GM19468 (cell line): ENCODE measurements at regions not wholly inside any gene's neighbourhood (a gene's known extent, or its start where the extent isn't known, plus 50 kb on each side); places are given as distances from the start of the nearest gene placed in this dataset.
A peak's percentile ranks its signal among the peaks of the same experiment; 100 is the strongest.

Experiments used
- ATAC-seq: cut with Tn5 transposase; IDR thresholded peaks from one replicate; pipeline ENCODE4 v1.9.1; 2021; ENCODE audit warnings: mild to moderate bottlenecking, moderate library complexity, moderate number of reproducible peaks; ENCODE audit not compliant: unreplicated experiment; ENCODE audit errors: extremely low read depth

DNA sequence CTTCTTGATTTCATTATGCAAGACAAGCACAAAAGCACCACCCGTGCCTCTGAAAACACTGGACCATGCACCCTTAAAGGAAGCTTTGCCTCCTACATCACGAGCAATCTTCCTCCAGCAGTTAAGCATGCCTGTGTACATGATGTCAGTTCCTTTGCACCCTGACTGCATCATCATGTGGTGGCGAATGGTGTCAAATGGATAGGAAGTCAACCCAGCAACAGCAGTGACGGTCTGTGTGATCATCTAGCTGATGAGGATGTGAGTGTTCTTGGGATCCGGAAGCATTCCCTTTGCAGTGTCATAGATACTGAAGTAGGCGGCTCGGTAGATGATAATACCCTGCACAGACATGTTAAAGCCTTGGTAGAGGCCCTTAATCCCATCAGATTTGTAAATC is 240.7 kb upstream of the FAM98A start:
- no peak for ATAC-seq

DNA sequence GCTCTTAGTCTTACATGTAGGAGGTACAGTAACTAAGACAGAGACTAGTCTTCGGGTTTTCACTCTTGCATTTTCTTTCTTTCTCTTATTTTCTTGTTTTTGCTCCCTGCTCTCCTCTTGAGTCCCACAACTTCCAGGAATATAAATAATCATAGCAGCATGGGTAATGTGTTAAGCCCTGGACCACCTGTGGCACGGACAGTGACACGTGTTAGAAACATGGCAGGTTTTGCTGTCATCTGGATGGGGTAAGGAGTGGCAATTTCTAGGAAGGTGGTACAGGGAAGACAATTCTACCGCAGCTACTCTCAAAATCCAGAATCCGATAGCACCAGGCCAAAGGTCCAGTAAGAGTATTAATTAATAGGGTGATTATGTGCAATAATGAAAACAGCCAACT is 237.5 kb upstream of the FAM98A start:
- no peak for ATAC-seq

DNA sequence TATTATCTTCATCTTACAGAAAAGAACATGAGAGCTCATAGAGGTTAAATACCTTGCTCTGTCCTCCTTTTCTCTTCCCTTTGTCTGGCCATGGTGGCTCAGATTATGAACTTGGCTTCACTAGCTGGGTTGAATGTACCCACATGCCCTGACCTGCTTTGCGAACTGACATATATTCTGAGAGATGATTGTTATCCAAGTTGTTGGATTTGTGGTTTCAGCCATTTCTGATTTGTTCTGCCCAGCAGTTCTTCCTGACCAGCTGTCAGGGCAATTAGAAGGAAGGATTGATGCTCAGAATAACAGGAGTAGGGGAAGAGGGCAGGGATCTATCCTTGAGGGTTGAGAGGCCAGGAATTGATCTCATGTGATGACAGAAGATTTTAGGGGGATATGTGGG is 236.8 kb upstream of the FAM98A start:
- ATAC-seq = no peak

DNA sequence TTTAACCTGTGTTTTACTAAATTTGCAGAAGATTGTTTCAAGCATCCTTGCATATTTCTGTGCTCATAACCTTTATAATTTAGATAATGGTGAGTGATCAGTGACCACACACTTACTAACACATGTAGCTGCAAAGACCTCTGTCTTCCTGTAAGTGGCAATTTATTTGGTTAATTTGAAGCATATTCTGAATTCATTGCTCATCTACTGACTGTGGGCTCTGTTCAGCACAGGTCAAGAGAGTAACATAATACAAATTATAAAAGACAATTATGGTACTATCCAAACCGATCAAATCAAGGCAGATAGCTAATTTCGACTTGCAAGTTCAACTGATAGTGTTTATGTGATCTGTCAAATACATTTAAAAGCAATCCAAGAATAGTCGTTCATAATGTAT is 223.9 kb upstream of the FAM98A start:
- ATAC-seq = no peak

DNA sequence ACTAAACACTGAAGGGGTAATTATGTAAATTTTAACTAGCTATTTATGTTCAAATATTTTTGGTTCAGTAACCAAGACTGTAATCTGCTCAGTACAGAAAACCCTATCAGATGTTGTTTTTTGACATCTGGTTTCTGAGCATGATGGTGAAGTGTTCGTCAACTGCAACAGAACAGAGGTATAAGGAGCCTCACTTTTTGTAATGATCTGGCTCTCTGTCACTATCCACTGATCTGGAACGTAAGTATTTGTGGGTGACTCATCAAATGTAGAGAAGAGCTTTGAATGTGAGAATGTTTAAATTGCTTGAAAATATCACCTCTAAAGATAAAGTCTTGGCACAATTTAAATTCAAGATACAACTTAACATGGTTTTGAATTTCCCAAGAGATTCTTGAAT is 213.6 kb upstream of the FAM98A start:
- ATAC-seq = no peak

DNA sequence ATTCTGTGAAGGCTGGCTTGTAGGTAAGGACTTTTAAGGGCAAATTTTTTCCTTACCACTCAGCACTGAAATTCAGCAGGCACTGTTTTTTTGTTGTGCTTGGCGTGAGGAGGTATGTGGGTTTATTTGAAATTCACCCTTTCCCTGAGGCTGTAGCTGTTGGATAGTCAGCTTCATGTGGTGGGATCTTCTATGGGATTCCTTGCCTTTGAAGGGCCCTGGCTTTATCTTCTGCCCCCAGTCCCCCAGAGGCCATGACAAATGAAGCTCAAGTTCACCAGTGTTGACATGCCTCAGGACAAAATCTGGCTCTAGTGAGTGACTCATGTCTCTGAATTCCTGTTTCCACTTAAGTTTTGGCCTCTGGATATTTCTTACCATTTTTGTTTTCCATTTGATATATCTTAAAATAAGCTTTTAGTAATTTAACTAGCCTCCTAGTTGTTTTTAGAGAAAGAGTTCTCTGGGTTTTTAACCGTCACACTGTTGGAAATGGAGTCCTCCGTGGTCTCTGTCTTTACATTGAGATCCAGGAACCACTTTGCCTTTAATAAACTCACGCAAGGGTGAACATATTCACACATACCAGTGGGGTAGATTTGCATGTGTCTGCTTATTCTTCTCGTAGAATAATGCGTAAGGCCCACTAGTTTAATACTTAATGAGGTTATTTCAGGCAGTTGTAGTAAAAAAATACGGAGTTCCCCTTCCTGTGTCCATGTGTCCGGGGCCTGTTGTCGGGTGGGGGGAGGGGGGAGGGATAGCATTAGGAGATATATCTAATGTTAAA is 211.1 kb upstream of the FAM98A start:
- ATAC-seq = no peak

DNA sequence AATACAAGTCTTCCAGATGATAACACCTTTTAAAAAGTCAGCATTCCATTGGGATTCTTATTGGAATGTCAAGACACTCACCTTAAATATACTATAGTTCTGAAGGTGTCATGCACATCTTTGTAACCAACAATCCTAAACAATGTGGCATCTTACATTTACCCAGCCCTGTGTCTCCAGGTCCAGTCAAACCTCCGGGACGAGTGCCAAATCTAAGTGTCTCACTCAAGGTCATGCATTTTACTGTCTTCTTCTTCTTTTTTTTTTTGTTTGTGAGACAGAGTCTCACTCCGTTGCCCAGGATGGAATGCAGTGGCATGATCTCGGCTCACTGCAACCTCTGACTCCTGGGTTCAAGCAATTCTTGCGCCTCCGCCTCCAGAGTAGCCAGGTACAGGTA is 206.9 kb upstream of the FAM98A start:
- ATAC-seq = no peak

DNA sequence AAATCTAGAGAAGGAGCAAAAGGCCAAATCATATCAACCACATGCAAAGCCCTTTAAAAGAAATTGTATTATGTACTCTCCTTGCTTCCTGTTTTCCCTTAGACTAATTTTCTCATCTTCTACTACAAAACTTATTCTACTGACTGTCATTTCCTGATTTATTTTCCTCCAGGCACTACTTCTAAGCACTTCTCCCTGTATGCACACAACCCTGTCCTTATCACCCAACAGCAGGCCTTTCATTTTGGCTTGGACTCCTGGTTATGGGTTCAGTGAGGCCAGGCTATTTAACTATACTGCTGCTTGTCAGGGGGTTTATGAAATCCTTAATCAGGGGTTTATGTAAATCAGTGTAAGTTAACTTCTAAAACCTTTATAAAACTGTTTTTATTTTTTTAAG is 205.1 kb upstream of the FAM98A start:
- no peak for ATAC-seq

DNA sequence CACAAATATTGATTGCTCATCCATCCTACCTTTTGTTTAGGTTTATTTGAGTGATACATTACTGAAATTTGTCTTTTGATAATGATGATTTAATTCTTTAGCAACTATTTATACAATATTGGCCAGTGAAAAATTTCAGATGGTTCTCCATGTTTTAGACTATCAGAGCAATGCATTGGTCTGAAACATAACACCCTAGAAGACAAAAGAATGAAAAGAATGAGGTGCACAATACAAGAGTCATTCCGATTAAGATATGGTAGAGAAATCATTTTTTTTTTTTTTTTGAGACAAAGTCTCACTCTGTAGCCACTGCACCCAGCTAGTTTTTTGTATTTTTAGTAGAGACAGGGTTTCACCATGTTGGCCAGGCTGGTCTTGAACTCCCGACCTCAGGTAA is 197.4 kb upstream of the FAM98A start:
- ATAC-seq = no peak

DNA sequence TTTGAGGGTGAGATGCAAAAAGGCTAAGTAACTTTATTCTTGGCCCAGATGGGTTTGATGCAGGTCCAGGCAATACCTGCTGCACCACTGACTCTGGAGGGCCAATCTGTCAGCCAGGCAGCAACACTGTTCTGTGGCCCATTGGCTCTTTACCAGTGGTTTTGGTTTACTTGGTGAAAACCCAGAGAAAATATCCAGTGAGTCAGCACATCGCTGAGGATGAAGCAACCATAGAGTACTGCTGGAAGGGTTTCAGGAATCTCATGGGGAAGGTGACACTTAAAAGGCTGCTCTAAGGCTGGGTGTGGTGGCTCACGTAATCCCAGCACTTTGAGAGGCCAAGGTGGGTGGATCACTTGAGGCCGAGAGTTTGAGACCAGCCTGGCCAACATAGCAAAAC is 192.5 kb upstream of the FAM98A start:
- ATAC-seq = no peak

DNA sequence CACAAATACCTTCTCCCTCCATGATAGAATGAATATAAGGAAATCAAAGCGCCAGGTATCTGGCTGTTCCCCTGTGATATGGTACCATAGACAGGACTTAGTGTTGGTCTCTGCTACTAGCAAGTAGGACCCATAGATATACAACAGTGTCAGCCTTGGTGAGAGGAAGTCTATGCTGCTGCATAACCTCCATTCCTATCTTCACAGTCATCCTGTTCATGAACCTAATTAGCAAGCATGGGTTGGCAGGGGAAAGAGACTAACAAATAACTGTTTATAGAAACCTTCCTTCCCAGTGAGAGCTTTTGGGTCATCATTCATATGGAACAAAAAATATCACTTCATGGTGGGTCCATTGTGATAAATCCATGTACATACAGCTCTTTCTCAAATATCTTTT is 188.9 kb upstream of the FAM98A start:
- no peak for ATAC-seq

DNA sequence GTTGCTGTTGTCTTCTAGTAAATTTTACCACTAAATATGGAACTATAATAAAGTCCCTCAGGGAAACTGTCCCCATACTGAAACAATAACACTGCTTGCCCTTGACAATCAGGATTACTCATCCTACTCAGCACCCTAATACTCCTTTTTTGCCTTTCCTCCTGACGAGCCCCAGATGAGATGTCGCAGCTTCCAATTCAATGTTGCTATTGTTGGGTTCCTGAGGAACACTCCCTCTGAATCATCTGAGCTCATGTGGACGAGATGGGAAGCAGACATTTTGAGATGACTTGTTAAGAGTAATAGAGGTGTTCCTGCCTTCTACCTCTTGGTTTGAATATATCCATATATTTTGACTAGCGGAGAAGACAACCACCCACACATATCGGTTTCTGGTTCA is 187.8 kb upstream of the FAM98A start:
- ATAC-seq = no peak

DNA sequence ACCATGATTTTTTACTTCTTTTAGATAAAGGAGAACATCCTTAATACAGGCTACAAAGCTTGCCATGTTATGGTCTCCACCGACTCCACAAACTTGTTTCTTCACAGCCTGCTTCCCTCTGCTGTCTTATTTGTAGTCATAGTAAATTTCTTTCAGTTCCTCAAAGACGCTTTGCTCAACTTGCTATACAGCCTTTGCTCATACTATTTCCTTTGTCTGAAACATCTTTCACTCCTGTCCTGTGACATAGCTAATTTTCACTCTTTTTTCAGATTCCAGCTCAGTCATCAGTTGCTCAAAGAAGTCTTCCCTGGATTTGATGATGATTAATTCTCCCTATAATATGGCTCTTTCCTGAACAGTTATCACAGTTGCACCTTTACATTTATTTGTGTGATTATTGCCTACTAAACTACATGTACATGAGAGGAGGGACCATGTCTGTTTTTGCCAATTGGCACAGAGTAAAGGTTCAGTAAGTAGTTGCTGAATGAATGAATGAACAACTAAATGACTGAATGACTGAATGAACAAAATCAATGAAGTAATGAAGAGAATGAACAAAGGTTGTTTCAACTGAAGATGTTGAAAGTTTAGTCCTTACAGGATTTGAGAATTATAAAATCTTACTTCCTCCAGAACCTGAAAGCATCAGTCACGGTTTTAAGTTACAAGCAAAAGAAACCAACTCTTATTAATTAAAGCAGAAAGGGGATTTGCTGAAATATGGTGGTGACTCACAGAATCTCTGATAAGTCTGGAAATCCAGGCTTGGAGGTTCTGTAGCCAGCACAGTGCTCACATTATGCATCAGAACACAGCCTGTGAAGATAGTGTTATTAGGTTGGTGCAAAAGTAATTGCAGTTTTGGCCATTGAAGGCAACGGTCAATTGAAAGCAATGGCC is 186.4 kb upstream of the FAM98A start:
- peak; percentile 86 for ATAC-seq

DNA sequence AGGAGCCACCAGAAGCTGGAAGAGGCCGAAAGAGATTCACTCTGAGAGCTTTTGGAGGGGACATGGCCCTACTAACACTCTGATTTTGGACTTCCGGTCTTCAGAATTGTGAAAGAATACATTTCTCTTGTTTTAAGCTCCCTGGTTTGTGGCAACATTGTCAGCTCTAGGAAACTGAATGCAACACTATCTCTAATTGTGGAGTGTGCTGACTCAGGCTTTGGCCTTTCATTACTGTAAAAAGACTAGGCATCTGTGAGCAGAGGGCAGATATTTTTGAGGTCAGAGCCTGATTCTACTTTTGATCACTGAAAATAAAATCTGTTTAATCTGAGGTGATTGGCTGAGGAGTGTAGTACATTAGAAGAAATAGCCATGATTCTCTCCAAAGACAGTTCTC is 185.4 kb upstream of the FAM98A start:
- no peak for ATAC-seq

DNA sequence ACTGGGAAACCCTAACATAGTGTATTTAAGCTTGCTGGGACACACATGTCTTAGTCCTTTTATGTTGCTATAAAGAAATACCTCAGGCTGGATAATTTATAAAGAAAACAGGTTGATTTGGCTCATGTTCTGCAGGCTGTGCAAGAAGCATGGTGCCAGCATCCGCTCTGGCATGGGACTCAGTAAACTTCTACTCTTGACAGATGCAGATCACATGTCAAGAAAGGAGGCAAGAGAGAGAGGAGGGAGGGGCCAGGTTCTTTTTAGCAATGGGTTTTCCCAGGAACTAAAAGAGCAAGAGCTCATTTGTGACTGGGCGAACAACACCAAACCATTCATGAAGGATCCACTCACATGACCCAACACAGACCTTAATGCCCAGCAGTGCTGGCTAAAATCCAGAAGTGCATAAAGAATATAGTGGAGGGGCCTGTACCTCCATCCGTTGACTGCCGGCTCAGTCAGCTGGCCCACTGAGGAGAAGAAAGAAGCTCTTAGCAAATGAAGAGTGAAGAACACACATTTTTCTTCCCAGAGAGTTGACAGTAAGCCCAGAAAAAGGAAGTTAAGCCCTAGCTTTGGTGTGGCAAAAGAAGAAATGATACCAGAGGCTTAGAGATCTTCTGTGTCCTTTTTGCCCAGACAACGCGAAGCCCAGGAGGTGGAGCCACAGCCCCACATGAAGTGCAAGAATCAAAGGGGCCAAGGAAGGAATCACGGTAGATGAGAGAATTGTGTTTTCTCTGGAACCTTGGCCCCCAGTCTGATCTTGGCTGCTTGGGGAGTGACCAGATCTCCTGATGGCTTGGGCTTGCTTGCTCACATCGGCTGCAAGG is 183.5 kb upstream of the FAM98A start:
- no peak for ATAC-seq

DNA sequence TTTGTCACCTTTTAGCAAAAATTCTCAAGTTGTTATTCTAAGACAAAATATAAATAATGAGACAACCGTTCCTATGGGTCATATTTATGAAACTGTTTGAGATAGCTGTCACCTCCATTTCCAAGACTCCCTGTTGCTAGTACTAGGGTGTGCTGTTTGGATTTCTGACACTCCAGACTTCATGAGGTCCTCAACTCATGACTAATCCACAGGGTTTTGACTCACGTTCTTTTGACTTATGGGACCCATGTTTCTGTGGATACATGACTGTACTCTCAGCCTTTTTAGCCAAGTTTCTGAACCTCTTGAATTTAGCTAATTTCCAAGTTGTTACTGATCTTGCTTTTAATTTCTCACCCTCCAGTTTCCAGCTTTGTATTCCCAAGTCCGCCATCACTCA is 178.7 kb upstream of the FAM98A start:
- ATAC-seq = no peak

DNA sequence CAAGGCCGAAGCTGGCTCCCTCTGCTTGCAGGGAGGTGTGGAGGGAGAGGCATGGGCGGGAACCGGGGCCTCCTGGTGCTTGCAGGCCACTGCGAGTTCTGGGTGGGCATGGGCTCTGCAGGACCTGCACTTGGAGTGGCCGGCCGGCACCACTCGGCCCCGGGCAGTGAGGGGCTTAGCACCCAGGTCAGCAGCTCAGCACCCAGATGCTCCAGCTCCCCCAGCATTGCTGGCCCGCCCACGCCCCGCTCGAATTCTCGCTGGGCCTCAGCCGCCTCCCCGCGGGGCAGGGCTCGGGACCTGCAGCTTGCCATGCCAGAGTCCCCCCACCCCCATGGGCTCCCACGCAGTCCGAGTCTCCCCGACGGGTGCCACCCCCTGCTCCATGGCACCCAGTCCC is 176.2 kb upstream of the FAM98A start:
- no peak for ATAC-seq

DNA sequence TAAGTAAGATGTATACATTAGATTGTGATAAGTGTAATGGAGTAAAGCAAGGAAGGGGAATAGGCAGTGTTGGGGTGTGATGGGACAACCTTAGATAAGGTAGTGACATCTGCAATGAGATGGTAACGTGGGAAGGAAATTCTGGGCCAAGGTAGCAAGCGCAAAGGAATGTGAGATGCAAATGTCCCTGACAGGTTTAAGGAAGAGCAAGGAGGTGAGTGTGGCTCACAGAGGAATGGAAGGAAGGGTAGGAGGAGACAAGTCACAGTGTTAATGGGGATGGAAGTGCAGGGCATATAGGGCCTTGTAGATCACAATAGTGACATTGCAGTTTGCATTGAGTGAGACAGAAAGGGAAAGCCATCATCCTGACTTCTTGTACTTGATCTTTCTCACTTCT is 170.9 kb upstream of the FAM98A start:
- no peak for ATAC-seq

DNA sequence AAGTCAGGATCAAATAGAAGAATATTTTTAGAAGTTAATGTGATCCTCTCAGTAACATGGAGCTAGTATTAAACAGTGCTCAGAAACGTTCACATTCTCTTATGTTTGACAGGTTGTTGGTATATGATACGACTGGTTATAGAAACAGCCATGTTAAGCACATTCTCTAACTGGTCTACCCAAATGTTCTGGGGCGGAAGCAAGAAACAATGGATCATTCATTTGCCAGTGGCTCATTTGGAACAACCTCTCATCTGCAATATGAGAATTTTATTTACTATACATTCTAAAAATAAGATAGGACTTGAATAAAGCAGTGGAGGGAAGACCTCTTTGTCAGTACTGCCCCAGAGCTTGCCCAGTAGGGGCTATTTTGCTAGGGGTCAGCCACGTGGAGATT is 167.1 kb upstream of the FAM98A start:
- no peak for ATAC-seq

DNA sequence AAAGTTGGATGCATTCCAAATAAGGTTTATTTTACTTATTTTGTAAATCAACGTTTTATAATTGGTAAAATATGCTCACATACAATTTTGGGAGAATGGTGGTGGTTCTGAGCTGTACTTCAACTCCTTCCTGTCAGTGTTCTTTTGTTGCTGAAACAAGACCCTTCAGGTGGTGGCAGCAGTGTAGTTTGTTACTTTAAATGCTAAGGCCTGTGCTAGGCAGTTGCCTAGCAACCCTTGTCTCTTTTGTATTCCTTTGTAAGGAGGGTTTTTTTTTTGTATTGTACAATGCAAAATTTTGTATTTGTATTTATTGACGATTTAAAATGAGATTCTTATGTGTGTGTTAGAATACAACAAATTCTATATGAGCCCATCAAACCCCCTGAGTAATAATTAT is 166.0 kb upstream of the FAM98A start:
- no peak for ATAC-seq

DNA sequence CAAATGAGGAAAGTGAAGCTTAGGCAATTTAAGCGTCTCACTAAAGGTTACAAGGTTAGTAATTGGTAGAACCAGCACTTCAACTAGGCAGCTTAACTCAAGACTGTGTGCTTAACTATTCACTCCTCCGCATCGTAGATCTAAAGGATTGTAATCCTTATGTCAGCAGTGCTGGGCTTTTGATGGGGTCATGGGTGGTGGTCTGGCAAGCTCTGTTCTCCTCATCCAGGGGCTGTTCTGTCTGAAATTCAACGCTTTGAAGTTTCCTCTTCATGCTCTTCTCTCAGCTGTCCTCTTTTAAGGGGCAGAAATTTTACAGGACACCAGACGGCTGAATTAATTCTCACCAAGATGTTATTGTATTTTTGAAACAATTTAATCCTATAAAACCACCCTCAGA is 165.5 kb upstream of the FAM98A start:
- ATAC-seq = no peak
